Duodenal mucosa (tissue), 2 donors: ENCODE measurements at regions not wholly inside any gene's neighbourhood (a gene's known extent, or its start where the extent isn't known, plus 50 kb on each side); places are given as distances from the start of the nearest gene placed in this dataset.

Experiments used
- H3K27ac ChIP-seq: one replicate; pipeline ENCODE4 v1.7.0; 2013; ENCODE audit warnings: low read depth, low read length
- H3K27me3 ChIP-seq, 2 donors: one replicate each; pipeline ENCODE4 v1.7.0; 2013; ENCODE audit warnings: low read length in 2 of 2, control low read depth in 1 of 2; ENCODE audit not compliant: insufficient read depth in 2 of 2, control insufficient read depth in 1 of 2
- H3K36me3 ChIP-seq, 2 donors: one replicate each; pipeline ENCODE4 v1.7.0; 2013; ENCODE audit warnings: low read length in 2 of 2, control low read depth in 1 of 2; ENCODE audit not compliant: insufficient read depth in 2 of 2, control insufficient read depth in 1 of 2
- H3K4me1 ChIP-seq, 2 donors: one replicate each; pipeline ENCODE4 v1.7.0; 2013; ENCODE audit warnings: low read length in 2 of 2, control low read depth in 1 of 2; ENCODE audit not compliant: insufficient read depth in 2 of 2, control insufficient read depth in 1 of 2
- H3K4me3 ChIP-seq, 2 donors: one replicate each; pipeline ENCODE4 v1.7.0; 2013; ENCODE audit warnings: low read length in 2 of 2, low read depth in 1 of 2
- H3K9ac ChIP-seq, 2 donors: one replicate each; pipeline ENCODE4 v1.7.0; 2013; ENCODE audit warnings: low read length in 2 of 2, low read depth in 1 of 2
- H3K9me3 ChIP-seq, 2 donors: one replicate each; pipeline ENCODE4 v1.7.0; 2013; ENCODE audit warnings: low read length in 2 of 2, control low read depth in 1 of 2; ENCODE audit not compliant: control insufficient read depth in 1 of 2

- H3K4me1 ChIP-seq = no peaks in the 10 kb centered on the region
- H3K9me3 ChIP-seq = no peaks in the 10 kb centered on the region
- no peaks in the 10 kb centered on the region for H3K36me3 ChIP-seq
- no peak overlapping the region for H3K27ac ChIP-seq
- no peak overlapping the region for H3K9ac ChIP-seq
- no peaks in the 10 kb centered on the region for H3K27me3 ChIP-seq
- no peak overlapping the region for H3K4me3 ChIP-seq
Observed at GRCh38 chr2:129904532-129905446, 74.7 kb upstream of the RAB6C start.

DNA sequence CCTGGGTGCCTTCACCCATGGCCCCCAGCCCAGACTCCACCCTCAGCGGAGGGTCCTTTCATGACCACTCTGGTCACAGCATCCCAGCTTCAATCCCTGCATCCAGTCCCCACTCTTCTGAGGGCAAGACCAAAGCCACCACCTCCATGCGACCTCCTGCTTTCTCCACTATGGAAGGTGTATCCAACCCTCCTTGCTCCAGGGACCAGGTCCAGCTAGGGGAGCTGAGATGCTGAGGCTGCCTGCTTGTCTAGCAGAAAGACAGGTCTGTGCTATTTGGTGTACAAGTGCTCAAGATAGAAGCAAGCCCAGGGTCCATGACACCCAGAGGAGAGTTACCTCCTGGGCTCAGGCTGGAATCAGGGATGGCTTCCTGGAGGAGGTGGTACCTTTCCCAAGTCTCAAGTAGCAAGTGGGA lies 73.8 kb upstream of the RAB6C start:
- Histone ChIP-seq H3K9me3 (no peaks in the 10 kb centered on the region), H3K36me3 (no peaks in the 10 kb centered on the region), H3K9ac (no peak overlapping the region), H3K4me1 (no peaks in the 10 kb centered on the region), H3K27me3 (no peaks in the 10 kb centered on the region), H3K4me3 (no peak overlapping the region), H3K27ac (no peak overlapping the region)

DNA sequence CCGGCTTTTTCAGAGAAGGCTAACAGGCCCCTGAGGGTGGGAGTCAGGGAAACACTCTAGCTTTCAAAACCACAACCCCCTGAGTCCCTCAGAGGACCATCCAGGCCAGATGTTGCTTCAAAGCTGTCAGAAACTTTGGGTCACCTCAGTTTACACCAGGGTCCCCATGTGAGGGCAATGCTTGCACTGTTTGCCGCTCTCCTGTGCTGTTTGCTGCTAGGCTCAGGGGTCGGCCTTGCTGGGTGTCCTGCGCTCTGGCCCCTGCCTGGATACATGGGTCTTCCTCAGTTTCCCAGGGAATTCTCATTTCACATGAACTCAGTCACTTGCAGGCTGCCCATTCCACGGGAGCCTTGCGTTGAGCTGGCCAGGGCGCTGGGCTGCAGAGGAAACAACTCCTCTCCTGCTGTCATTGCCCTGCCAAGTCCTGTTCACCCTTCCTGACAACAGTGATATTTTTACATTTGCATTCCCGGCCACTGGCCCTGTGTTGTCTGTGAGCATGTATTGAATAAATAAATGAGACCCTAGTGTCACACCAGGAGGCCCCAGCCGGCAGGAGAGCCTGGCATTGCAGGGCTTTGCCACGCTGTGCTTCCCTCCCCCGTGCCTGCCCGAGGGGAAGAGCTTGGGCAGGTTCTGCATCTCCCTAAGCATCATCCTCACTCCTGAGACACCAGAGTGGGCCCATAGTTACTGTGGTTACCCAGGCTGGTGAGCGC lies 73.2 kb upstream of the RAB6C start:
- Histone ChIP-seq H3K9me3 (no peaks in the 10 kb centered on the region), H3K4me1 (no peaks in the 10 kb centered on the region), H3K9ac (no peak overlapping the region), H3K27me3 (no peaks in the 10 kb centered on the region), H3K36me3 (no peaks in the 10 kb centered on the region), H3K27ac (no peak overlapping the region), H3K4me3 (no peak overlapping the region)

GRCh38 chr2:129906861-129907235 lies 72.6 kb upstream of the RAB6C start:
- H3K27ac ChIP-seq = no peak overlapping the region

DNA sequence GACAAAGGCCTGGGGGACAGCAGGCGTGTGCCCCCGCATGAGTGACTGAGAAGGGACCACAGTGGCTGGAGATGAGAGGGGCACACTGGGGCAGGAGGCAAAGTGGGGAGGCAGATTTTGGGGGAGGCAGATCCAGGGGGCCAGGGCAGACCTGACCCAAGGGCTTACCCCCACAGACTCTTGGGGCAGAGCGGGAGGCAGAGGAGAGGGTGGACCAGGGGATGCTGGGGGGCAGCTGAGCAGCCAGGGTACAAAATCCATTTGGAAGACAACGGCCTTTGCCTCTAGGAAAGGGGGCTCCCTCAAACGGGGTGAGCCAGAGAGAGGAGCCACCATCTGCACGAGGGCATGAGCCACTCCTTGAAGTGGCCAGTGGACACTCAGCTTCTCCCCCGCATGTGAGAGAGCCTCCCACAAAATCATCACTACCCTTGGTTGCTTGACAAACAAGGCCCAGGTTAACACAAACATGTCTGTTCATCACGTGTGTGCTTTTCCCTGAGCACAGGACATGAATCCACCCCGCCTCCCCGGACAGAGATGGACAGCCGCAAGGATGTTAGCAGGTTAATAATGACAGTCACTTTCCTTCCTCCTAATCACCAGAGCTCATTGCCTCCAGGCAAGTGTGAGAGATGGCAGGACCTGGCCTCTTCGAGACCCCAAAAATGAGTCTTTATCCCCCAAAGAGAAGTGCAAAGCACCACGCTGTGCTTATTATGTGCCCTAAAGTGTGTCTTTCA lies 72.0 kb upstream of the RAB6C start:
- H3K4me3 ChIP-seq = no peak overlapping the region
- H3K9me3 ChIP-seq = no peaks in the 10 kb centered on the region
- no peaks in the 10 kb centered on the region for H3K4me1 ChIP-seq
- no peak overlapping the region for H3K9ac ChIP-seq
- H3K36me3 ChIP-seq = no peaks in the 10 kb centered on the region
- no peak overlapping the region for H3K27ac ChIP-seq
- no peaks in the 10 kb centered on the region for H3K27me3 ChIP-seq

More at GRCh38 chr2:129906861-129907235, 72.6 kb upstream of the RAB6C start:
- Histone ChIP-seq H3K9me3 (no peaks in the 10 kb centered on the region), H3K9ac (no peak overlapping the region), H3K4me3 (no peak overlapping the region), H3K4me1 (no peaks in the 10 kb centered on the region), H3K27me3 (no peaks in the 10 kb centered on the region), H3K36me3 (no peaks in the 10 kb centered on the region)

GRCh38 chr2:129908721-129909373 lies 70.6 kb upstream of the RAB6C start:
- H3K27me3 ChIP-seq = no peaks in the 10 kb centered on the region
- no peak overlapping the region for H3K4me3 ChIP-seq
- H3K4me1 ChIP-seq = no peaks in the 10 kb centered on the region

DNA sequence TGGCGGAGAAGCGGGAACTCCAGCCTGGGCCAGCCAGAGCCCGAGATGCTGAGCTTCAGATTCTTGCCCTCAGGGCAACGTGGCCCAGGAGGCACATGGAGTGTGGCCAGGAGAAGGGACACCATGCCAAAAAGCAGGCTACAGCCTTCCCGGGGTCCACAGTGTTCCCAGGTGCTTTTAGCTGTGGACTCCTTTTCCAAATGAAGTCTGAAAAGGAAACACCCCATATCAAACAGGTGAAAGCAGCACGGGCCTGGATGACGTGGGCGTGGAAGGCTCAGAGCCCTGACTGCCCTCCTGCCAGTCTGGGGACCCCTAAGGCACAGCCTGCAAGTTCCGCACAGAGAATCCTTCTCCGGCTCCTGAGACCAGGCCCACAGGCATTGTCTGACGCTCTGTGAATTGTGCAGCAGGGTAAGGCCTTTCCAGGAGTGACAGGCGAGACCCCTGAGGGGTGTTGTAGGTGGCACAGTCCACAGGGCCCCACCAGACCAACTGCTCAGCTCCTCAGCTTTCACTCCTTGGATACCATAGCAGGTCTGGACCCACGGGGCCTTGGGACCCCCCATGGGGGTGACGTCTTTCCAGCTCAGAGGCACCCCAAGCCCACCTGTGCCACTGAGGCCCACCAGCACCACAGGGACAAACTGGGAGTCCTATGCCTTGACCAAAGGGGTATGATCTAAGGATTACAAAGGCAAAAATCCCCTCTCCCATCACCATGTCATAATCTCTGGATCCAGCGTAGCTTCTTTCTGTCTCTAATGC lies 69.6 kb upstream of the RAB6C start:
- Histone ChIP-seq H3K4me1 (no peaks in the 10 kb centered on the region), H3K36me3 (no peaks in the 10 kb centered on the region), H3K9me3 (no peaks in the 10 kb centered on the region), H3K9ac (no peak overlapping the region), H3K27ac (no peak overlapping the region), H3K27me3 (no peaks in the 10 kb centered on the region), H3K4me3 (no peak overlapping the region)

More at GRCh38 chr2:129908721-129909373, 70.6 kb upstream of the RAB6C start:
- Histone ChIP-seq H3K36me3 (no peaks in the 10 kb centered on the region), H3K9ac (no peak overlapping the region), H3K9me3 (no peaks in the 10 kb centered on the region), H3K27ac (no peak overlapping the region)

DNA sequence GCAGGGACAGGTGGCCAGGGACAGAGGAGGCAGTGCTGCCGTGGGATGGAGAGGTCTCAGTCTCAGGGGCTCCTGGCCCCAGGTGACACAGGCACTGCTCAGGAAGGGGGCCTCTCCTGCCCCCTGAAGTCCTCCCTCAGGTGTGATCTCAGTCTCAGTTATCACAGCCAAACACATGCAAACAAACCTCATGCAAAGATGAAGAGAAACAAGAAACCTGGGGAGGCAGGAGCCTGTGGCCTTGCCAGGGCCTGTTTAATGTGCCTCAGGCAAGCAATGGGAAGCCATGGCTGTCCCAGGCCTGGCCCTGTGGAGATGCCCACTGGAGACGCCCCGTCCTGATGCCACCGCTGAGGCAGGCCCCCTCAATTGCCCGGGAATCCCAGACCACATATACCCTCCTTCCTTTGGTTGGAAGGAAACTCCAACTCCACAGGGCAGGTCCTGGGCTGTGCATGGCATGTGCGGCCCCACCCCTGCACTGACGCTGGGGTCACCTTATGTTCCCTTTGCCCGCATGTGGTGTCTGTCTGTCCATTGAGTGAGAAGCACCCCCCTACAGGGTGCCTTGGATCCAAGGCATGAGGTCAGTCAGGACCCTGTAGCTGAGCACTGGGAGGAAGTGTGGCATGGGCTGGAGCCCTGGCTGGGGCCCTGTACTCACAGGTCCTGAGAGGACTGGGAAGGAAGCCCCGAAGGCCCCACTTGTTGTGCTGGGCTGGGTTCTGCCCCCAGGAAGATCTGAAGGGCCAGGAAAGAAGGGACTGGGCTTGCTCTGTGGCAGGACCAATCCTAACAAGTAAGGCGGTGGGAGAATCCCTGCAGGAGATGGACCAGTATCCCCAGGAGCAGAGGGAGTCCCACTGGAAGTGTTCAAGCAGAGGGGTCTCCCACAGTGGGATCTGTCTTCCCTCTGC lies 68.8 kb upstream of the RAB6C start:
- Histone ChIP-seq H3K4me1 (no peaks in the 10 kb centered on the region), H3K36me3 (no peaks in the 10 kb centered on the region), H3K9ac (no peak overlapping the region), H3K27me3 (no peaks in the 10 kb centered on the region), H3K27ac (no peak overlapping the region), H3K9me3 (no peaks in the 10 kb centered on the region), H3K4me3 (no peak overlapping the region)
